ENCODE measurements at regions not wholly inside any gene's neighbourhood (a gene's known extent, or its start where the extent isn't known, plus 50 kb on each side); places are given as distances from the start of the nearest gene placed in this dataset.

- TF ChIP-seq CTCF (IDR thresholded peaks at IDR 0.05; ENCODE audit: control extremely low read depth in 1 of 3, insufficient read depth in 1 of 3, low read depth in 1 of 3, low read length in 3 of 3) (no peak), POLR2A (IDR thresholded peaks at IDR 0.05; ENCODE audit: control extremely low read depth in 1 of 2, low read depth in 2 of 2, low read length in 2 of 2) (no peak), EP300 (IDR thresholded peaks at IDR 0.05; ENCODE audit: borderline replicate concordance in 1 of 2, low read depth in 2 of 2, low read length in 2 of 2) (no peak), POLR2AphosphoS5 (IDR thresholded peaks at IDR 0.05; ENCODE audit: low read depth, low read length) (no peak), ASH2L (IDR thresholded peaks at IDR 0.05; ENCODE audit: low read length) (no peak), HDAC2 (IDR thresholded peaks at IDR 0.05; ENCODE audit: borderline replicate concordance in 1 of 2, low read depth in 2 of 2, low read length in 2 of 2) (no peak), EZH2 (IDR thresholded peaks at IDR 0.05; ENCODE audit: low read depth, low read length, severe bottlenecking) (no peak)
Observed at GRCh38 chr15:45855210-45855906, 220.5 kb downstream of the SQOR start.

Measured in H1 (cell line).